ENCODE measurements at regions not wholly inside any gene's neighbourhood (a gene's known extent, or its start where the extent isn't known, plus 50 kb on each side); places are given as distances from the start of the nearest gene placed in this dataset.

GRCh38 chr13:111437856-111438547 is 117.6 kb downstream of the TEX29 start:
- H3K14ac ChIP-seq (ENCODE audit: insufficient read depth, low read length) = no peak overlapping the region
- no peak overlapping the region for H3K18ac ChIP-seq (ENCODE audit: insufficient read length, low read depth, low read length)
- H2BK20ac ChIP-seq (ENCODE audit: low read depth, low read length, poor library complexity, severe bottlenecking) = no peak overlapping the region
- no peaks in the 10 kb centered on the region for H3K4me1 ChIP-seq (ENCODE audit: insufficient read depth, low read length)
- Mint-ChIP-seq H3K4me3 (no peak overlapping the region), H3K9me3 (peaks cover 3 to 5% of the 10 kb centered on the region in 2 experiments; a peak in 3 of 5 replicates), H3K27me3 (ENCODE audit: low read depth) (peaks cover 29% of the 10 kb centered on the region), H3K27ac (no peak overlapping the region), H3K4me1 (peaks cover 0 to 7% of the 10 kb centered on the region in 2 experiments; a peak in 3 of 4 replicates), H3K36me3 (ENCODE audit: insufficient read depth in 1 of 3, low read depth in 3 of 3) (no peaks in the 10 kb centered on the region)
- H2AFZ ChIP-seq (ENCODE audit: low read length) = no peak overlapping the region
- no peaks in the 10 kb centered on the region for H4K20me1 ChIP-seq (ENCODE audit: control insufficient read depth, insufficient read depth, insufficient read length)
- H3K23ac ChIP-seq (ENCODE audit: insufficient read length, low read depth, low read length) = no peak overlapping the region
- H2BK15ac ChIP-seq (ENCODE audit: low read depth, low read length) = no peak overlapping the region
- H4K5ac ChIP-seq (ENCODE audit: insufficient read length, low read depth, low read length) = no peak overlapping the region
- no peak overlapping the region for H2BK120ac ChIP-seq (ENCODE audit: low read depth, low read length, poor library complexity, severe bottlenecking)
- no peak overlapping the region for H4K8ac ChIP-seq (replicated peaks; ENCODE audit: insufficient read length, low read depth, low read length)
- no peak overlapping the region for H3T11ph ChIP-seq (ENCODE audit: low read length)
- no CpG with 5 or more reads among the region's 26 CpGs for WGBS (ENCODE audit: extremely low coverage, insufficient read length, low lambda C conversion rate)
- TF ChIP-seq, protein P1, sequence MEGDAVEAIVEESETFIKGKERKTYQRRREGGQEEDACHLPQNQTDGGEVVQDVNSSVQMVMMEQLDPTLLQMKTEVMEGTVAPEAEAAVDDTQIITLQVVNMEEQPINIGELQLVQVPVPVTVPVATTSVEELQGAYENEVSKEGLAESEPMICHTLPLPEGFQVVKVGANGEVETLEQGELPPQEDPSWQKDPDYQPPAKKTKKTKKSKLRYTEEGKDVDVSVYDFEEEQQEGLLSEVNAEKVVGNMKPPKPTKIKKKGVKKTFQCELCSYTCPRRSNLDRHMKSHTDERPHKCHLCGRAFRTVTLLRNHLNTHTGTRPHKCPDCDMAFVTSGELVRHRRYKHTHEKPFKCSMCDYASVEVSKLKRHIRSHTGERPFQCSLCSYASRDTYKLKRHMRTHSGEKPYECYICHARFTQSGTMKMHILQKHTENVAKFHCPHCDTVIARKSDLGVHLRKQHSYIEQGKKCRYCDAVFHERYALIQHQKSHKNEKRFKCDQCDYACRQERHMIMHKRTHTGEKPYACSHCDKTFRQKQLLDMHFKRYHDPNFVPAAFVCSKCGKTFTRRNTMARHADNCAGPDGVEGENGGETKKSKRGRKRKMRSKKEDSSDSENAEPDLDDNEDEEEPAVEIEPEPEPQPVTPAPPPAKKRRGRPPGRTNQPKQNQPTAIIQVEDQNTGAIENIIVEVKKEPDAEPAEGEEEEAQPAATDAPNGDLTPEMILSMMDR (conservative IDR thresholded peaks at IDR 0.05) = no peak
- no peak overlapping the region for H3K4me2 ChIP-seq (ENCODE audit: insufficient read depth, insufficient read length, low read length)
- no peak for DNase-seq
- no peaks in the 10 kb centered on the region for H3K27me3 ChIP-seq (ENCODE audit: insufficient read depth, low read length)
- no peak overlapping the region for H2AK5ac ChIP-seq (ENCODE audit: insufficient read length, low read length)
- H4K91ac ChIP-seq (ENCODE audit: insufficient read length, low read depth, low read length) = no peak overlapping the region
- no peak overlapping the region for H3K4ac ChIP-seq (ENCODE audit: low read depth, low read length)
- no peaks in the 10 kb centered on the region for H3K79me2 ChIP-seq (ENCODE audit: insufficient read depth, low read length)
- no peaks in the 10 kb centered on the region for H3K79me1 ChIP-seq (ENCODE audit: insufficient read depth, low read depth, low read length, poor library complexity, severe bottlenecking)
- H3K27ac ChIP-seq (ENCODE audit: insufficient read length, low read depth, low read length) = no peak overlapping the region
- no peak overlapping the region for H2BK12ac ChIP-seq (ENCODE audit: insufficient read length, low read depth, low read length)
- no peak overlapping the region for H3K56ac ChIP-seq (ENCODE audit: insufficient read length, low read depth, low read length)
- H2BK5ac ChIP-seq (ENCODE audit: insufficient read length, low read length) = no peak overlapping the region
- no peak overlapping the region for H3K9ac ChIP-seq (ENCODE audit: extremely low read depth, insufficient read length, low read length)
- H3K9me3 ChIP-seq (ENCODE audit: control insufficient read depth, low read depth, low read length) = no peaks in the 10 kb centered on the region
- no peaks in the 10 kb centered on the region for H3K23me2 ChIP-seq (ENCODE audit: insufficient read length, low read depth, low read length, poor library complexity, severe bottlenecking)
